NOMO-1 treated with dmso at 0.1 percent for 144 hours (cell line): ENCODE measurements at regions not wholly inside any gene's neighbourhood (a gene's known extent, or its start where the extent isn't known, plus 50 kb on each side); places are given as distances from the start of the nearest gene placed in this dataset.
"Not testable (repeated sequence)": the region's sequence is repeated elsewhere in the genome, so short reads cannot be mapped to it uniquely, and the experiment has no call there.

ENCODE experiments used
- DNase-seq: peaks from one replicate; lab custom pipeline; 2025; ENCODE audit not compliant: unreplicated experiment; lab: John Stamatoyannopoulos, UW

DNA sequence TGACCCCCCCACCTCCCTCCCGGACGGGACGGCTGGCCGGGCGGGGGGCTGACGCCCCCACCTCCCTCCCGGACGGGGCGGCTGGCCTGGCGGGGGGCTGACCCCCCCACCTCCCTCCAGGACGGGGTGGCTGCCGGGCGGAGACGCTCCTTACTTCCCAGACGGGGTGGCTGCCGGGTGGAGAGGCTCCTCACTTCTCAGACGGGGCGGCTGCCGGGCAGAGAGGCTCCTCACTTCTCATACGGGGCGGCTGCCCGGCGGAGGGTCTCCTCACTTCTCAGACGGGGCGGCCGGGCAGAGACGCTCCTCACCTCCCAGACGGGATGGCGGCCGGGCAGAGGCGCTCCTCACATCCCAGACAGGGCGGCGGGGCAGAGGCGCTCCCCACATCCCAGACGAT lies 84.7 kb downstream of the OR2B2 start:
- not testable (repeated sequence) for DNase-seq

DNA sequence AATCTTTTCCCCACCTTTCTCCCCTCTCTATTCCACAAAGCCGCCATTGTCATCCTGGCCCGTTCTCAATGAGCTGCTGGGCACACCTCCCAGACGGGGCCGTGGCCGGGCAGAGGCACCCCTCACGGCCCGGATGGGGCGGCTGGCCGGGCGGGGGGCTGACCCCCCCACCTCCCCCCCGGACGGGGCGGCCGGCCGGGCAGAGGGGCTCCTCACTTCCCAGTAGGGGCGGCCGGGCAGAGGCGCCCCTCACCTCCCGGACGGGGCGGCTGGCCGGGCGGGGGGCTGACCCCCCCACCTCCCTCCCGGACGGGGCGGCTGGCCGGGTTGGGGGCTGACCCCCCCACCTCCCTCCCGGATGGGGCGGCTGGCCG lies 85.6 kb downstream of the OR2B2 start:
- not testable (repeated sequence) for DNase-seq

DNA sequence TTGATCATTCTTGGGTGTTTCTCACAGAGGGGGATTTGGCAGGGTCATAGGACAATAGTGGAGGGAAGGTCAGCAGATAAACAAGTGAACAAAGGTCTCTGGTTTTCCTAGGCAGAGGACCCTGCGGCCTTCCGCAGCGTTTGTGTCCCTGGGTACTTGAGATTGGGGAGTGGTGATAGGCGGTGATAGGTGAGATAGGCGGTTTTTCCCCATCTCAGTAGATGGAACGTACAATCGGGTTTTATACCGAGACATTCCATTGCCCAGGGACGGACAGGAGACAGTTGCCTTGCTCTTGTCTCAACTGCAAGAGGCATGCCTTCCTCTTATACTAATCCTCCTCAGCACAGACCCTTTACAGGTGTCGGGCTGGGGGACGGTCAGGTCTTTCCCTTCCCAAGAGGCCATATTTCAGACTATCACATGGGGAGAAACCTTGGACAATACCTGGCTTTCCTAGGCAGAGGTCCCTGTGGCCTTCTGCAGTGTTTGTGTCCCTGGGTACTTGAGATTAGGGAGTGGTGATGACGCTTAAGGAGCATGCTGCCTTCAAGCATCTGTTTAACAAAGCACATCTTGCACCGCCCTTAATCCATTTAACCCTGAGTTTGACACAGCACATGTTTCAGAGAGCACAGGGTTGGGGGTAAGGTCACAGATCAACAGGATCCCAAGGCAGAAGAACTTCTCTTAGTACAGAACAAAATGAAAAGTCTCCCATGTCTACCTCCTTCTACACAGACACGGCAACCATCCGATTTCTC lies 86.2 kb downstream of the OR2B2 start:
- DNase-seq, result not testable (repeated sequence)

DNA sequence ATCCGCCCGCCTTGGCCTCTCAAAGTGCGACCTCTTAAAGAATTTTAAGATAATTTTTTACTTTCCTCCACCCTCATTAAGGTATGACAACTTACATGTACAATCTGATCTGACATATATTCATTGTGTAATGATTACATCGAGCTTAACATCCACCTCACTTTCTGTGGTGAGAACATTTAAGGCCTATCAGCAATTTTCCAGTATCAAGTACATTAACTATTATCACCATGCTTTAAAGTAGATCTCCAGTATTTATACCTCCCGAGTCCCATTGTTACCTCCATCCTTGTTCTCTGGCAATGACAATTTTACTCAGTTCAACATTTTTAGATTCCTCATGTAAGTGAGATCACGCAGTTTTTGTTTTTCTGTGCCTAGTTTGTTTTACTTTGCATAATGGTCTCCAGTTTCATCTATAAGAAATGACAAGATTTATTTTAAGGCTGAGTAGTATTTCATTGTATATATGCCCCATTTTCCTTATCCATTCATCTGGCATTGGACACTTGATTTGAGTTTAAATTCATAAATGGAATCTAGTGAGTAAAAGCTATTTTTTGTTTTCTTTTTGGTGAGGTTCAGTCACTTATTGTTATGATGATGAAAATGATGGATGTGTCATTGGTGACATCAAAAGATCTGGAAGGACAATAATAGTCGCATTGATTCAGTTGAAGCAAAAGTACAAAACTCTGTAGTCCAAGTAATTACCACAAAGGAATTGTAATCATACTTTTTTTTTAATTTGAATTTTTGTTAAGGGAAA lies 87.0 kb downstream of the OR2B2 start:
- no peak for DNase-seq

DNA sequence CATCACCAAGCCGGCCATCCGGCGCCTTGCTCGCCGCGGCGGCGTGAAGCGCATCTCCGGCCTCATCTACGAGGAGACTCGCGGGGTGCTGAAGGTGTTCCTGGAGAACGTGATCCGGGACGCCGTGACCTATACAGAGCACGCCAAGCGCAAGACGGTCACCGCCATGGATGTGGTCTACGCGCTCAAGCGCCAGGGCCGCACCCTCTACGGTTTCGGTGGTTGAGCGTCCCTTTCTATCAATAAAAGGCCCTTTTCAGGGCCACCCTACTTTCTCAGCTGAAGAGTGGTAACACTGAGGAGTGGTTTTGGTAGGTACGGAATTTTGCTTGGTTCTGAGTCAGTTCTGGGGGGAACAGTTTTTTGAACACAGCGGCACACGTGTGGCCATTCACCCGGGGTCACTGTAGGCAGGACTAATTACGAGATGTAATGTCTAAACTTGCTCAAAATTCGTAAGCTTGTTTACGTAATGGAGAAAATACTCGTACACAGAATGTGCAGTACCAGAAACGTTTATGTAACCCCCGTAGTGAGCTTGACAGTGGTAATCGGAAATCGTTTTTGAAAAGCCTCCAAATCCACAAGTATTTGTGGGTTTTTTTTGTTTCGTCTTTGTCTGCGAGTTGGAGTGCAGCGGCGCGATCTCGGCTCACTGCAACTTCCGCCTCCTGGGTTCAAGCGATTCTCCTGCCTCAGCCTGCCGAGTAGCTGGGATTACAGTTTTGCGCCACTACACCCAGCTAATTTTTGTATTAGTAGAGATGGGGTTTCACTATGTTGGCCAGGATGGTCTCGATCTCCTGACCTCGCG lies 87.8 kb downstream of the OR2B2 start:
- DNase-seq, result peak; percentile 24

DNA sequence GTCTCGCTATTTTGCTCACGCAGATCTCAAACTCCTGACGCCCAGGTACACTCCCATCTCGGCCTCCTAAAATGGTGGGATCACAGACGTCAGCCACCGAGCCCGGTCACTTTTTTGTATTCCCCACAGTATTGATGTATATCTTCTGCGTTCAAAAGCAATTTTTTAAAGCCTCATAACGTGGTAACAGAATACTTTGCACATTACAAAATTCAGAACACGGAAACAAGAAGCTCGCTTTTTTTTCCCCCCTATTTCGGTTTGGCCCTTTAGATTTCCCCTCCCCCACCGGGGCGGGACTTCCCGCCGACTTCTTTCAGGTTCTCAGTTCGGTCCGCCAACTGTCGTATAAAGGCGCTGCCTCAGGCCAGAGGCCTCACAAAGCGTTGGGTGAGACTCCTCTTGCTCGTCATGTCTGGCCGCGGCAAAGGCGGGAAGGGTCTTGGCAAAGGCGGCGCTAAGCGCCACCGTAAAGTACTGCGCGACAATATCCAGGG lies 88.4 kb downstream of the OR2B2 start:
- peak; percentile 28 for DNase-seq

DNA sequence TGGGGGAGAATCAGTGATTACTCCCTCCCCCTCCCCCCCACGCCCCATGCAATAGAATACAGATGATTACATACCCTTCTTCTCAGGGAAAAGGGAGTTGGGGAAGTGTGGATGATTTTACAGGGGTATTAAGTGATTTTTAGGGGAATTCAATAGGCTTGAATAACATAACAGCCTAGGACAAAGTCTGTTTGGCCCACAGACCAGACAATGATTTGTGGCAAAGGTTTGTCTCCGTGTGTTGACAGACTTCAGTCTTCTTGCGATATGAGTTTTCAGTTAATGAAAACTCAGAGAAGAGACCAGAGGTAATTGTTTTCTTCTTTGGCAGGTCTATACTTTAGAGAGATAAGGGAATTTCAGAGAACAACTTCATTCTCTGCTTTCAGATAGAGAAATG lies 95.3 kb downstream of the OR2B2 start:
- DNase-seq, result no peak

DNA sequence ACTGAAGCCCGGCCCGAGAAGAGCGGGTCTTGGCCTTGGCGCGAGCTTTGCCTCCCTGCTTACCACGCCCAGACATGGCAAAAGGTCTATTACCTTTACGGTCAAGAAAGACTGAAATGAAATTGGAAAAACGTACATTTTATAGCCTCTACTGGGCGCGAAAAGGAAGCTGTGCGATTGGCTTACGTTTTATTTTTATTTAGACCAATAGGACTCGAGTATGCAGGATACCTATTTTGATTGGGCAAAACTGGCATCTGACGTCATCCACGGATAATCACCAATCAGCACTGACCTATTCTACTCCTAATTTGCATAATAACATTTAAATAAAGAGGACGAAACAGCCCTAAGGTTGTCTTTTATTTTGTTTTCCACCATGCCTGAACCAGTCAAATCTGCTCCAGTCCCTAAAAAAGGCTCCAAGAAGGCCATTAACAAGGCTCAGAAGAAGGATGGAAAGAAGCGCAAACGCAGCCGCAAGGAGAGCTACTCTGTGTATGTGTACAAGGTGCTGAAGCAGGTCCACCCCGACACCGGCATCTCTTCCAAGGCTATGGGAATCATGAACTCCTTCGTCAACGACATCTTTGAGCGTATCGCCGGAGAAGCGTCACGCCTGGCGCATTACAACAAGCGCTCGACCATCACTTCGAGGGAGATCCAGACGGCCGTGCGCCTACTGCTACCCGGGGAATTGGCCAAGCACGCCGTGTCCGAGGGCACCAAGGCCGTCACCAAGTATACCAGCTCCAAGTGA lies 97.4 kb downstream of the OR2B2 start:
- peak; percentile 74 for DNase-seq

DNA sequence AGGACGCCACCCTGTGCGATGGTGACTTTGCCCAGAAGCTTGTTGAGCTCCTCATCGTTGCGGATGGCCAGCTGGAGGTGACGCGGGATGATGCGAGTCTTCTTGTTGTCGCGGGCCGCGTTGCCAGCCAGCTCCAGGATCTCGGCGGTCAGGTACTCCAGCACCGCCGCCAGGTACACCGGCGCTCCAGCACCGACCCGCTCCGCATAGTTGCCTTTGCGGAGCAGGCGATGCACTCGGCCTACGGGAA lies 97.9 kb downstream of the OR2B2 start:
- DNase-seq, result not testable (repeated sequence)

DNA sequence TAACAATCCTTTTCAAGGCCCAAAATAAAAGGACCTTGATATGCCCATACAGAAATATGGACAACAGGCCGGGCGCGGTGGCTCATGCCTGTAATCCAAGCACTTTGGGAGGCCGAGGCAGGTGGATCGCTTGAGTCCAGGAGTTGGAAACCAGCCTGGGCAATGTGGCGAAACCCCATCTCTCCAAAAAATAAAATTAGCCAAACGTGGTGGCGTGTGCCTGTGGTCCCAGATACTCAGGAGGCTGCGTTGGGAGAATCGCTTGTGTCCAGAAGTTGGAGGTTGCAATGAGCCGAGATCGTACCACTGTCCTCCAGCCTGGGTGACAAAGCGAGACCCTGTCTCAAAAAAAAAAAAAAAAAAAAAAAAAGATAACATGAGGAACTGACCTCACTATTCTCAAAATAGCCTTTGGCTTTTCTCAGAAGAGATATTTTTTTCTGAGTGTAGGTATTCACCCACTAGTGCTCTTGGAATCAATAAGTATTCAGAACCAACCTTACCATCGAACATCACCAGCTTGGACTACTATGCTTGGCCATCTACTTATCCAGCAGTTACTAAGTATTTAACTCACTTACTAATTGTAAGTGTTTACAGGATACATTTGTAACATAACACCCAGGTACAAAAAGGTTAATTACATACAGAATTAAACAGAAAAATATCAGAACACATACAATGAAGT lies 99.2 kb downstream of the OR2B2 start:
- DNase-seq, result no peak

DNA sequence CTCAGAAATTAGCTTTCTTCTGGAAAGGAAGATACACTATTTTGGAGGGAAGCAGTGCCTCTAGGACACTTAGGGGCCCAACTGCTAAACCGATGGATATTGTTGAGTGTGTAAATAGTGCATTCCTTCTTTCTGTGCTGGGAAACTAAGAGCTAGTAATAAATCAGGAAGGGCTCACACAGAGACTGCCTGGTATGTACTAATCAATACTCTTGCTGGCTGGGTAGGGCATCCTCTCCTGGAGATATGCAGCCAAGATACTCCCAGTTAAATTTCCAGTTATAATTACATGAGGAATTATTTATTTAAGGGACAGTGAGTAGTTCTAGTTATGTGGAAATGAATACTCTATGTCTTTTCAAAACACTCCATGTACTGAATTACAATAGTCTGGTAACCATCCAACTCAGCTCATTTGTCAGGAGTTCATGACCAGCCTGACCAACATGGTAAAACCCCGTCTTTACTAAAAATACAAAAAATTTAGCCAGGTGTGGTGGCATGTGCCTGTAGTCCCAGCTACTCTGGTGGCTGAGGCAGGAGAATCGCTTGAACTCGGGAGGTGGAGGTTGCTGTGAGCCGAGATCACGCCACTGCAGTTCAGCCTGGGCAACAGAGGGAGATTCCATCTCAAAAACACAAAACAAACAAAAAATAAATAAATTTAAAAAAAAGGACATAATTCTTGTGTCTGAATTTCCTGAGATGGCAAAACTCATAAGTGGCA lies 100.0 kb downstream of the OR2B2 start:
- no peak for DNase-seq

DNA sequence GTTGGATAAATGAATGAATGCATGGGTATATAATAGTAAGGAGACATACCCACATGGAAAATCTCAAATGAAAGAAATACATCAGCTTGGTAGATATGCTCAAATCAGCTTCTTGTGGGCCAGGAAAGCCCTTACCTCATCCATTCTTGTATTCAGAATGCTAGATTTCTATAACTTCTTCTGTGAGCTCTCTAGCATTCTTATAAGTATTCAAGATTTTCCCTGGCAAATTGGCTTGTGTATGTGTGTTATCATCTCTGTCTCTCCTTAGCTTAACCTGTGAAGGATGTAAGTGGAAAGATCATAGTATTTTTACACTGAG lies 100.8 kb downstream of the OR2B2 start:
- no peak for DNase-seq

DNA sequence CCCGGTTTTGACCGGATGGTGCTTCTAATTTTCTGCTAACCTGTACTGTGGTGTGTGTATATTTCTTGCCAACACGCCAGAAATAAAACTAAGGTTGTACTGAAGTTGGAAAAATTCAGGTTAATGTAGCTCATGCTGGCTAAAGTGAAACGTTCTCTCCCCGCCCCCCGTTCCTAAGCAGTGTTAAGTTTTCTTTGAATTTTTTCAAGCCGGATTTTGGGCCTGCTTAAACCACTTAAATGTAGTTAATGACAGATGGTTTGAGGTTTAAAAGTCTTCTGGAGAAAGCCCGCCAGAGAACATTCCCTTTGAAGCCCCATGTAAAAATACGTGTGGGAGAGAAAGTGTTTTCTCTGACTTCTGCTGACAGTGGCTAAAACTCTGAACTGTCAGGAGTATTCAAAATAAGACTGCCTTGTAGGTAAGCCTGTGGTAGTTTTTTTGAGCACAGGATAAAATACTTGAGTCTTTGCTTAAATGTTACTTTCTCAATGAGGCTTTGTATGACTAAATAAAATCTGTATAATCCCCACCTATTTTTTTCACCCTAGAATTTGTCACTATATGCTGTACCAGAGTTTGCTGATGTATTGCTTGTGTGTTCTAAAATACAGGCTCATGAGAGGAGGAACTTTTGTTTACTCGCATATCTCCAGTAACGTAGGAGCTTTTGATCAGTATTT lies 101.3 kb downstream of the OR2B2 start:
- no peak for DNase-seq

DNA sequence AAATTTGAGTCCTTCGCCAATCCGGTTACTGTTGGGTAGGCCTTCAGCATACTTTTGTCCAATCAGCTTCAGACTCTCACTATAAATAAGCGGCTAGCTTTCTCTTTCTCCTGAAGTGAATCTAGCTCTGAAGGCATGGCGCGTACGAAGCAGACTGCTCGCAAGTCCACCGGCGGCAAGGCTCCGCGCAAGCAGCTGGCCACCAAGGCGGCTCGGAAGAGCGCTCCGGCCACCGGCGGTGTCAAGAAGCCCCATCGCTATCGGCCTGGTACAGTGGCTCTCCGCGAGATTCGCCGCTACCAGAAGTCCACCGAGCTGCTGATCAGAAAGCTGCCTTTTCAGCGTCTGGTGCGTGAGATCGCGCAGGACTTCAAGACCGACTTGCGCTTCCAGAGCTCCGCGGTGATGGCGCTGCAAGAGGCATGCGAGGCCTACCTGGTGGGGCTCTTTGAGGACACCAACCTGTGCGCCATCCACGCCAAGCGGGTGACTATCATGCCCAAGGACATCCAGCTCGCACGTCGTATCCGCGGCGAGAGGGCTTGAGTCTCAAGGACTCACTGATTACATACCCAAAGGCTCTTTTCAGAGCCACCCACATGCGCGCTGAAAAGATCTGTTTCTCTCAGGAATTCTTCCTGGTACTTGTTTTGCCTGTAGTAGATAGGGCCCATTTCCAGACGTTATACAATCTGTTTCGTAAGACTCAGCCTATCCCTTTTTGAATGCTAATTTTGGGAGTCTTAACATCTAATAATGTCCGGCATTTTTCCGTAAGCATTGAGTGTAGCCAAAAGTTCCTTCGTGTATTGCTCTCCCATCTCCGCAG lies 102.0 kb downstream of the OR2B2 start:
- peak; percentile 87 for DNase-seq

DNA sequence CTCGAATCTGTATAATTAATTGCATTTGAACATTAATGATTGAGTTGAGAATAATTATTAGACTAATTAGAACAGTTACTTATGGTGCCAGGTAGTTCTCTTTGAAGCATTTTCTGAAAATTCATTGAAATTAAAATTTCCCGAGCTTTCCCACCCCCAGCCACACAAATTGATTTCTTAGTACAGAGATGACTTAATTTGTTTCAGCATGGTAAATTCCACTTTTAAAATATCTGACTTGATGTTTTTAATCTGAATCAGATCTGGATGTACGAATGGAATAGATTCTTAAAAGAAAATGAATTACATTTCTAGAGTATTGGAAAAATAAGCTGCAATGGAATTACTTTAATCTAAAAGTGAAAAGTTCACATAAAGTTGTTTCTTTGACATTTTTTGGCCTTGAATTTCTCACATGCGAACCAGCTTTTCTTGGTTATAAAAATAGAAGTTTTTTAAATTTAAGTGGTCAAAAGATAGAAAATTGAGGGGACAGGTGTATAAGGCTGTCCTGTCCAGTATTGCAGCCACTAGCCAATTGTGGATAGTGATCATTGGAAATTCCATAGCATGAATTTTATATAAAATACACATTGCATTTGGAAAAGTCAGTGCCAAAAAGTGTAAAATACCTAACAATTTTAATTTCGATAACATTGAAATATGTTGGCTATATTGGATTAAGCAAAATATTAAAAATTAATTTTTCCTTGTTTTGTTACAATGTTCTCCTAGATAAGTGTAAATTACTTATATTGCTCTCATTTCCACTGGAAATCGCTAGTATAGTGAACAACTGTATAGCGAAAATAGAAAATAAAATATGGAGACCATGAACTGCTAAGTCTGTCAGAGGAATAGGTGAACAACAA lies 102.9 kb downstream of the OR2B2 start:
- DNase-seq, result no peak

DNA sequence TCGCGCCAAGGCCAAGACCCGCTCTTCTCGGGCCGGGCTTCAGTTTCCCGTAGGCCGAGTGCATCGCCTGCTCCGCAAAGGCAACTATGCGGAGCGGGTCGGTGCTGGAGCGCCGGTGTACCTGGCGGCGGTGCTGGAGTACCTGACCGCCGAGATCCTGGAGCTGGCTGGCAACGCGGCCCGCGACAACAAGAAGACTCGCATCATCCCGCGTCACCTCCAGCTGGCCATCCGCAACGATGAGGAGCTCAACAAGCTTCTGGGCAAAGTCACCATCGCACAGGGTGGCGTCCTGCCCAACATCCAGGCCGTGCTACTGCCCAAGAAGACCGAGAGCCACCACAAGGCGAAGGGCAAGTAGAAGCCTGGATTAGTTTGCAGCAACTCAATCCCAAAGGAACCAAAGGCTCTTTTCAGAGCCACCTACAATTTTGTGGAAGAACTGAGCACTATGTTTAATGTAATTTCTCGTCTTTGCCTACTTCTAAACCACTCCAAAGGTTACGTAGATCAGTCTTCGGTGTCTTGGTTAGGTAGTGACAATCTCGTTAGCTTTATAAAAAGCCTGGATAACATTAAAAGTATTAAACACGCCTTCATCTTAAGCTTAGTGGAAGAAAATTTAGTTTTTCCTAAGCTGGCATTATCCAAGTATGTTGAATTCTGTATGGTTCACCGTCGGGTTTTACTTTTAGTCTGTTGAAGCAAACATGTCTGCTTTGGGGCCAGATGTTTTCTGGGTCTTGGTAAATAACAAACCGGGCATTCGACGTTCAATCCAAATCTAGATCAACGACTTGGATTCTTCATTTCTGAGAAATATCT lies 103.7 kb downstream of the OR2B2 start:
- DNase-seq, result not testable (repeated sequence)
